ENCODE measurements at regions not wholly inside any gene's neighbourhood (a gene's known extent, or its start where the extent isn't known, plus 50 kb on each side); places are given as distances from the start of the nearest gene placed in this dataset.

- TF ChIP-seq CTCF (IDR thresholded peaks at IDR 0.05), result no peak
- TF ChIP-seq POLR2A (IDR thresholded peaks at IDR 0.05), result no peak
These were observed 90.6 kb upstream of the FRMD1 start for GRCh38 chr6:168169624-168170023.

All from body of pancreas (tissue), 4 donors.